HG02852 (cell line): ENCODE measurements at regions not wholly inside any gene's neighbourhood (a gene's known extent, or its start where the extent isn't known, plus 50 kb on each side); places are given as distances from the start of the nearest gene placed in this dataset.

Experiments
- ATAC-seq: cut with Tn5 transposase; IDR thresholded peaks from one replicate; pipeline ENCODE4 v1.9.1; 2021; ENCODE audit warnings: mild to moderate bottlenecking, moderate library complexity; ENCODE audit not compliant: unreplicated experiment

DNA sequence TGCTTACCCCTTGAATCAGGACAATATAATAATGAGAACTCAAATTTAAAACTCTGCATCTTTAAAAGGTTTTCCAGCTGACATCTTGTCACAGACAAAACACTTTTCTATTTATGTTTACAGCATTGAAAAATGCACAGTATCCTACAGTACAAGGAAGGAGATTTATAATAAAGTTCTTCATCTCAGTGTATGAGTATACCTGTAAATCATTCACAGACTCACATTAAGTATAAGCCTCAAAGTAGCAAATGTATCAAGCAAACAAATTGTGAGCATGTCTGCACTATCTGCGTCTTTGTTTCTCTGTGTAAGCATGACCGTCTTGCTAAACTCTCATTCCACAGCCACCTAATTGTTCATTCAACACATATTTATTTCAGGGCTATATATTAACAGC is 52.8 kb downstream of the PPP1R2C start:
- no peak for ATAC-seq

DNA sequence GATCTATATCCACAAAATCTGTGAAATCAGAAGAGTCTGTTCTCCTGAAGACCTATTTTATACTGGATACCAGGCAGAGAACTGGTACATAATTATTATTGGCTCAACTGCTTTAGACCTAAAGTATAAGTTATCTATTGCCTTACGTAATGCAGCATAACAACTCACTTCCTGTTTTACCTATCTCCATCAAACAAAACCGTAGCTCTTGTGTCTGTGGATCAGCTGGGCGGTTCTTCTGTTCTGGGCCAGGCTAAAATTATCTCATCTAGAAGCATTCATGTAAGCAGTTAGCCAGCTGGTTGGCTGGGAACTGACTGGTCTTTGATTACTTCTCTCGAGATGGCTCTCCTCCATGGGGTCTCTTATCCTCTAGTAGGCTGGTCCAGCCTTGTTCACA is 57.8 kb downstream of the PPP1R2C start:
- ATAC-seq = no peak

DNA sequence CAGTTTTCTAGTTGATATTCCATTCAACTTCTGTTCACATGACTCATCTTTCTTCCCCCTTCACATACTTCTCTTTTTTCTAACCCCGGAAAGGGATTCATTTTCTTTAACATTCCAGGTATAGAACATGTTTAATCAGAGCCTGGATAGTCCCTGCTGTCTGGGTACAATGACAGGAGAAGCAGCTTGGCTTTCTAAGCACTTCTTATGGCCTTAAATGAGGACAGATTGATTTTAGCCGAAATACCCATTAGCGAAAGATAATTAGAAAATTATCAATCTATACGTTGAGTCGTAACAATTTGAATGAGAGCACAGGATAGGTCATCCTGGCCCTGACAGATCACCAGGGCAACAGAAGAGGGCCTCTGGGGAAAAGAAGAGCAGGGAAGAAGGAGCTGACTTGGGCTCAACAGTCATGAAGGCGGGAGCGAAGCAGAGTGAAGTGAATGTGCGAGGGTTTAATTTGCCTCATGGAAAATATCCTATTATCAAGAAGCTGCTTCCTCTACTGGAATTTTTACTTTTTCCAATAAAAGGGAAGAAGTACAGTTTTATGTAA is 62.2 kb downstream of the PPP1R2C start:
- ATAC-seq = no peak

DNA sequence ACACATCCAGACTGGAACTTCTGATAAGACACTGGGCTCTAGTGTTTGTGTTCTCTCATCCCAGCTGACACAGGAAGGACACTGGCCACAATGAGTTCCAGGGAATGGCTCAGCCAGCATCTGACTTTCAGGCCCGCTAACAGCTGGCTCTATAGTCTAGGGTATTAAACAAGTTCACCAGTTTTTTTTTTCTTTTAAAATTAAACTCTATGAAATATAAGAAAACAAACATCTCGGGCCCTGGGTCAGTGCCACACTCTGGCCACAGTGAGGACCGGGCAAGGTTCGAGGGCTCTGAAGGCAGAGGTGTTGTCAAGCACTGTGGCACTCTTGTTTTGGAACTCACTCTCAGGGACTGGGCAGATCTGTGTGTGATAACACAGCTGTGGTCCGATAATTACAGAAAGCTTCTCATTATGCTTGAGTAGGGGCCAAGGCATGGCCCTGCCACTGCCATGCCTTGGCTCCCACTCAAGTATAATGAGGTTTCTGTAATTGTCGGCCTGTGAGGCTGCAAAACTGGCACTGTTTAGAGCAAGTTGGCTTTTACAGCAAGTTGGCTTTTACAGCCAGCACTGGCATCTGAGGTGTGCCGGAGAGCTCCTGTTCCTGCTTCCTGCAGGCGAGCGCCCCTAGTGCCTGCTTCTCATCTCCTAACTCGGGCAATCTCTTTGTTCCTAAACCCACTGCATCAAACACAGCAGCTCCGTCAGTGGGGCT is 62.8 kb downstream of the PPP1R2C start:
- no peak for ATAC-seq

DNA sequence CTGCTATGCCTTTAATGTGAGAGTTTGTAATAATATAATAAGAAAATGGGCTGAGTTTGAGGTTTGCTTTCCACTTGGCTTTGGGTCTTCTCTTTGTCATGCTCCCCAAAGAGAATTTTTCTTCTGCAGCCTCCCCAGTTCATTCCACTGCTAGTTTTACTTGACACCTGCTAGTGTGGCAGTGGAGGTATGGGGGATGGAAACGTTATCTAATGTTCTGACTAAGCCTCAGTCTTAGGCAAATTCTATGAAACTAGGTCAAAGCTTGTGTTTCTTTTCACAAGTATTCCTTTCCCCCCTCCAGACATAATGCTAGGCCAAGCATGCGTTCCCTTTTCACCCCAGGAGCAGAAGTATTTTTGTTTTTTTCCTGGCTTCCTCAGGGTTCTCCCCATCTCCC is 67.5 kb downstream of the PPP1R2C start:
- no peak for ATAC-seq

DNA sequence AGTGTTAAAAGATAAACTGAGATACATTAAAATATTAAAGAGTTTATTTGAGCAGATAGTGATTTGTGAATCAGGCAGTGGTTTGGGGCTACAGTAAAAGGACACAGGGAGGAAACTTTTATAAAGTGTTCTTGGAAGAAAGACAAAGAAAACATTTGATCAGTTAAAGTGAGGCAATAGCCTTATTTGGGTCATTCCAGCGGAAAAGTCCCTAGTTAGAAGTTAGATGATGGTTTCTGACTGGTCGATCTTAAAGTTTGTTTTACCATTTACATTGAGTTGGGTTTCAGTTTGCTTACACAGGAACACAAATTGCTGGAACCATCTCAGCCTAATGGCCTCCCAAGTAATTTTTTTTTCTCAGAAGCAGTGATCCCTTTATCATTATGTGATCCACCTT is 69.7 kb downstream of the PPP1R2C start:
- no peak for ATAC-seq

DNA sequence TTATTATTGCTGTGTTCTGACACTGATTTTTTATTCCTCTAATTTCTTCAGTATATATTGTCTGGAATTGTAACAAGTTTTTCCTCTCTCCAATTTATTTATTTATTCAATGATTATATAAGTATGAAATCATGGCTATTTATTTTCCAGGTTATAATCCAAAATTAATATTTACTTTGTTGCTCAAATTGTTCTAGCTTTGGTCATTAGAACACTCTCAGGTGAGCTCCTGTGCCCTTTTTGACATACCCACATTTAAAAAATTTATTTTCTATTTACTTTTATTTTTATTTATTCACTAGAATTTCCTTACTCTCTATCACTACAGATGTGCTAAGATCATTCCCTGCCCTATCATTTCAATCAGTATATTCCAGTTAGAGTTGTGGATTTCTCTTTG is 70.2 kb downstream of the PPP1R2C start:
- ATAC-seq = no peak

DNA sequence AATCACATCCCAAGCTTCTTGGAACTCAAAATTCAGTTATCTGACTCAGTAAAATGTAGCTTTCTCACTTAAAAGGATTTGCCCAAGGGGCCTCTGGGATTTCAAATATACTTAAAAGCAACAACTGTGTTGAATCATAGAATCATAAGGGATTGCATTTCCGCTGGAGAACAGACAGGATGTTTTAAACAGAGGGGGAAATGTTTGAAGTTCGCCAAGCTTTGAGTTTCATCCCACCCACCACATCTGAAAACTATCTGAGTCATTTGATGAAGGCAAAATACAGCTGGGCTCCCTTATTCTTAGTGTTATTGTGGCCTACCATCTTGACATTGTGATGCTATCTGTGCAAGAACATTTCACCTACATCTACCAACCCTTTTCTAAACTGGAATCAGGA is 73.5 kb downstream of the PPP1R2C start:
- no peak for ATAC-seq

DNA sequence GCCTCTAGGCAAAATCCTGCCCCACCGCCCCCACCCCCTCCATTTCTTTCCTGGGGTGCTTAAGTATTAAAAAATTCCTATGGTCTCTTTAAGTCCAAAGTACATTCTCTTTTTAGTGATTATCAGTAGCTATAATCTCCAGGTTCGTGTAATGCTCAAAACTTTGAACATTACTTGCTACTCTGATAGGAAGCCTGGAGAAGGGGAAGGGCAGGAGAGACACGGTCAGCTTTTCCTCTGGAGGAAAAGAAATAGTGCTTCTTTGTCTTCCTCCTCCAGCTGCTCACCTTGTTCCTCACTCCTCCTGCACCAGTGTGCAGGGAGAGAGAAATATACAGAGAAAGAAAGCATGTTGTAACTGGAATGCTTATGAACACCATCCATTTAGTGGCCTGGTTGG is 80.4 kb downstream of the PPP1R2C start:
- no peak for ATAC-seq

DNA sequence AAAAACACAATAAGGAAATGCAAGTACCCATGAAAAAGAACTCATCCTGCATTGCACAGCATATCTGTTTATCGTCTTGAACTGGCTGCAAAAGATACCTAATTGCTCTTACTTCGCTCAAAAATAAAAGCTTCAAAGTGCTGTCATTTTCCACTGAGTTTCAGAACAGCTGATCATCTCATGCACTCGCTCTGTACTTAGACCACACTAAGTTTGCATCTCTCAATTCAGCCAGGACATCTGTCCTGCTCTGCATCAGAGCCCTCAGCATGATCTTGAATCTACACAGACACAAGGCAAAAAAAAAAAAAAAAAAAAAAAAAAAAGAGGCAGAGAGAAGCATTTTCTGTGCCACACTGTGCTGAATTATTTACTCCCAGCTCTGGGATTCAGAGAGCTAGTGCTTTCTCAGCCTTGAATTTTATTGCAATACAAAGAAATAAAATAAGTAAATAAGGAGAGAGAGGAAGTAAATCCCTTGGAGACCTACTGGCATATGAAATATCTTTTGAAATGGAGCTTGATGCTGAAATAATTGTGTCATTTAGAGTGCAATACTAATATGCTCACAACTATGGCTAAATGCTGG is 81.3 kb downstream of the PPP1R2C start:
- no peak for ATAC-seq

DNA sequence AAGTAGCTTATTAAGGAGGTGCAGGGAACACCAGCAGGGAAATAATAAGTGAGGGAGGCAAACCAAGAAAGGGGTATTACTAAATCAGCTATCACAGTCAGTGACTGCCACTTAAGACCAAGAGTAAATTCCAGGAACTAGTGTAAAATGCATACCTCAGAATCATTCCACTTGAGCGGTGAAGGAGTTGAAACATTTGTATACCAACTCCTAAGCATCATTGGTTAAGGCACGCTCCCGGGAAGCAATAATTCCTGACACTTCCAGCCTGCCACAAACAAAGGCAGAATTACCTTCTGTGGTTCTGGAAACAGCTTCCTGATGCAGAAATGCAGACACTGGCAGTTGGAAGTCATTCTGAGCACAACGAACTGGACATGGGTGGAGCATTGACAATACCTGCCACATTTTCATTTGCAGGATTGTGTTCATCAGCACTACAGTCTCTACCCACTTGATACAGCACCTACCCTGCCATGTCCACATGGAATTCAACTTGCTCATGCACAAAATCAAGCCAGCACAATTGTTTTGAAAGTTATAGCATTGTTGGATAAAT is 82.1 kb downstream of the PPP1R2C start:
- no peak for ATAC-seq

DNA sequence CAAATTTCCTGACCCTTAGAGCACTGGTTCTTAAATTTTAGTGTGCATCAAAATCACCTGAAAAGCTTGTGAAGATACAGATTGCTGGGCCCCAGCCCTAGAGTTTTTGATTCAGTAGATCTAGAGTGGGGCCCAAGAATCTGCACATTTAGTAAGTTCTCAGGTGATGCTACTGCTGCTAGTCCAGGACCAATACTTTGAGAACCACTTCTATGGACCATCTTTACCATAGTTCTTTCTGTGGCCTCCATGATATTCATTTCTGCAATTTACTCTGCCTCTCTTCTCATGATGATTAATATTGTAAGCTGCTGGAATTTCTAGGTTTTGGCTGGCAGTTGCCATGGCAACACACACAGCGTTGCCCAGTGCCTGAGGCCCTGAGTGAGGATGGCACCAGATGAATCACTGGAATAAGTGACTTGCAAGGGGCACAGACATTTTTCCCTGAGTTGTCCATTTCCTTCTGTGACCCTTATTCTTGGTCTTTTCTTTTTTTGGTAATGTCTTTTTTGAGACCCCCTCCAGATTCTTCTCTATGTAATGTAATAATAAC is 83.6 kb downstream of the PPP1R2C start:
- ATAC-seq = no peak

DNA sequence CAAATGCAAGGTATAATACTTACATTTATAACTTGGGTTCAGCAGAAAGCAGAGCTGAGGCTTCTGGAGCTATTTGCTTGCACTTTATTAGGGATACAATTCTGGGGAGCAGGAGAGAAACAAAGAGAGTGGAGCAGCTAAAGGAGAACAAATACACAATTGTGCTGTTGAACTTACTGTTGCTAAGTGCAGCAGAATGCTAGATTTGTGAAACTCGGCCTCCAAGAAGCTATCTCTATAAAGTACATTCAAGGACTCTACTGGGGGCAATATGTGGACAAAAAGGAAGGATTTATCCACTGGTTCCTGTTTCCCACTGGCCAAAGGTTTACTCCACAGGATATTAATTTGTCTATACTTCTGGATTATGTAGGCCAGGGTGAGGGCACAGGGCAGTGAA is 86.8 kb downstream of the PPP1R2C start:
- ATAC-seq = no peak

DNA sequence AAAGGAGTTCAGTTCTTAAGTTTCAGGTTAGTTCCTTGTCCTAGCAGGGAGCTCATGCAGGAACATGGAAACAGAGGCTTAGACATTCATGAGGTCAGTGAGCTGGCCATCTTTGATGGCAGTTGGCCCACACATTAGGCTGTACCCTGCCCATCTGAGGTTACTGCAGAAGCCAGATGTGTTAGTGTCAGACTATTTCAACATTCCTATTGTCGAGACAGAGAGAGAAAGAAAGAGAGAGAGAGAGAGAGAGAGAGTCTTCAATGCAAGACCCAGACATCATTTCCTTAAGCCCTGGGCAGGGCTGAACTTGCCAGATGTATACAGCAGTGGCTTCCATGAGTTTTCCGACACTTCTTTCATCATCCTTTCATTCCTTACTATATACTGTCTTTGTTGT is 91.3 kb downstream of the PPP1R2C start:
- no peak for ATAC-seq

DNA sequence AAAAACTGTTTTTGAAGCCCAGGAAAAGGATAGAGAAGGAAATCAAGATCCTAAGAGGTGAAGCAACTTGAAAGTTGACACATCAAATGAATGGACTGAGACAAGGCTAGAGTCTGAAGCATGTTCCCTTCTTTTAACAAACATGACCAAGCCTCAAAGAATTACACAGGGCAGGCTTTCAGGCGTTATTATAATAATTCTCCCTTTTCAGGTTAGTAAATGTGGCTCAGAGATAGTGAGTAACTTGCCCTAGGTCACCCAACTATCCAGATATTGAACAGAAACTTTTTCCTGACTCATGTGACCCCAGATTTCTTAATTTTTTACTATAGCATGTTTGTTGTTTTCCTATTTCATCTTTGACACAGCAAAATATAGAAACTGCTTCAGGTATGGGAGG is 91.7 kb downstream of the PPP1R2C start:
- no peak for ATAC-seq

DNA sequence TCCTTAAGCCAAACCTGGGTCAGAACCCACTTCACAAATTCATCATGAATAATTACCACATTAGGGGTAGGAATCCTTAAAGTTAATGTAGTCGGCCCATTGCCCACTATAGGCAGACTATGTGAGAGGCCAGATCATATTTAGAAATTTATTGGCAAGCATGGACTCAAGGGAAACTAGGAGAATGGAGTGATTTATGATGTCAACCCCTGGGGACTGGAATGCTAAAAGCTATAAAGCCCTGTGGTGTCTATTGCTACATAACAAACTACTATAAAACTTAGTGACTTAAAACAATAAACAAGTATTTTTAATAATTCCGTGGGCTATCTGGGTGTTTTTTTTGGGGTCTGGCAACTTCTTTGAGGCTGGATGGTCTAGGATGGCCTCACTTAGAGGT is 93.9 kb downstream of the PPP1R2C start:
- ATAC-seq = no peak

DNA sequence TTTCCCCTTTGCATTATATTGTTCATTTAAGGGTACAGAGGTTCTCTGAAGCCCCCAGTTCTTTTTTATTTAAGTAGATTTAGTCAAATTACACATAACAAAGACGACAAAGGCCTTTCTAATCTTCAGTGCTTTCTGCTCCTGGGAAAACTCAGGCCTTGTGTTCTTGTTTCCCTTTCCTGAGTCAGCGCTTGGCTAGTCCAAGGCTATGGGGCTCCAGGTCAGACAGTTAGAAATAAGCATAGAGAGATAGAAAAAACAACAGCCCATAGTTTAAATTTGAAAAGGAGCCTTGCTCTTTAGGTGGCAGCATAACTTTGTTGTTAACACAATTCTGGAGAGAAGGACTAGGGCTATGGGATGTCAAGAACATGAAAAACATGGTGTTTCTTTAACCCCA is 97.3 kb downstream of the PPP1R2C start:
- no peak for ATAC-seq

DNA sequence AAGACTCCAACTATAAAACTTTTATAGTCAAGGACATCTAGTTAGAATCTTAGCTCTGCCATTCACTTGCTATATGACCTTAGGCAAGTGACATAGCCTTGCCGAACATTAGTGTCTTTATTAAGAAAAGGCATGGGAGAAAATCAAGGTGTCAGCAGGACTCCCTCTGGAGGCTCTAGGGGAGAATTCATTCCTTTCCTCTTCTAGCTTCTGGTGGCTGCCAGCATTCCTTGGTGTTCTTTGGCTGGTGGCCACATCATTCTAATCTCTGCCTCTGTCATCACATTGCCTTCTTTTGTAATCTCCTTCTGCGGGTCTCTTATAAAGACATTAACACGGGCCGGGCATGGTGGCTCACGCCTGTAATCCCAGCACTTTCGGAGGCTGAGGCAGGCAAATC is 99.8 kb downstream of the PPP1R2C start:
- no peak for ATAC-seq

DNA sequence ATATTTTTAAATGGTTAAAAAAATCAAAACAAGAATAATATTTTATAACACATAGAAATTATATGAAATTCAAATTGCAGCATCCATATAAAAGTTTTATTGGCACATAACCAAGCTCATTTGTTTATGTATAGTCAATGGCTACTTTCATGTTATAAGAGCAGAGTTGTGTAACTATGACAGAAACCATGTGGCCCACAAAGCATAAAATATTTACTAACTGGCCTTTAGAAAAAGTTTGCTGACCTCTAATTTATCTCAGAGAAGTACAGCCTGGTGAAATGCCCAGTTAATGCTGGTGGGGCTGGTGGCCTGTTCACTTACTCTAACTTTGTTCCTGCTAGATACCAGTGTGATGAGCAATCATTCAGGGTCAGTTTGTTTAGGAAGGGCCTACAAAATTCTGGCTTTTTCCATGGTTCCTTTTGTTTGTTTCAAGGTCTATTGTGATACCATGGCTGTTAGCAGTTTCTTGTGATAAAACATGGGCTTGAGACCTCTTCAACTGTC is 104.6 kb downstream of the PPP1R2C start:
- no peak for ATAC-seq

DNA sequence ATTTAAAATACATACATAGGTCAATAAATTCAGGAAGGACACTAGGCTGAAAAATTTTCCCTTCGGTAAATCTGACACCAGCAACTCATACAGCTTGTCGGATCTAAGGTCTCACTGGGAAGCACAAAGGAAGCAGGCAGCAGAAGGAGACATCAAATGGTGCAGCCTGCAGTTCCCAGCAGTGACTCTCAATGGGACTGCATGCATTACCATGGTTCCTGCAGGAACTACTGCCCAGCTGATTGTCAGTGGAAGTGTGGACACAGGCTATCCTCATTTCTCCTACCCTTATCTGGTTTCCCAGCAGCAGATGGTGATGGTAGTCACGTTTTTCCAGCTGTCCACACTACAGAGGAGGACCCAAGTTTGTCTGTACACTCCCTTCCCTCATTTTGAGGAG is 113.3 kb downstream of the PPP1R2C start:
- ATAC-seq = no peak

DNA sequence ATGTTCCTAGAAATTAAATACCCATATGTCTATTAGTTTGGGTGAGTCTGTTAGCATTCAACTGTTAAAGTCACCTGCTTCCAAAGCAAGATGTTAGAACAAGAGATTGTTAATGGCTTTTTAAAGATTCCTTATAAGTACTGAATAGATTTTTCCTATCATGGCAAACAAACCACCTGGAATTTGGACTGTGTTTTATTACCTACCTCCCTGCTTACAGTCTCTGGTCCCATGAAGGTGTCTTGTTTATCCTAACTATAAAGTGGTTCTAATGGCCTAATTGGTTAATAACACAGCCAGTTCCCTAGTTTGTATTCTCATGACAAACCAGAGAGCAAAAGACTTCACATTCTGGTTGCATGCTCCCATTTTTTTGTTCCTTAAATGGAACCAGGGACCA is 149.5 kb downstream of the PPP1R2C start:
- ATAC-seq = no peak

DNA sequence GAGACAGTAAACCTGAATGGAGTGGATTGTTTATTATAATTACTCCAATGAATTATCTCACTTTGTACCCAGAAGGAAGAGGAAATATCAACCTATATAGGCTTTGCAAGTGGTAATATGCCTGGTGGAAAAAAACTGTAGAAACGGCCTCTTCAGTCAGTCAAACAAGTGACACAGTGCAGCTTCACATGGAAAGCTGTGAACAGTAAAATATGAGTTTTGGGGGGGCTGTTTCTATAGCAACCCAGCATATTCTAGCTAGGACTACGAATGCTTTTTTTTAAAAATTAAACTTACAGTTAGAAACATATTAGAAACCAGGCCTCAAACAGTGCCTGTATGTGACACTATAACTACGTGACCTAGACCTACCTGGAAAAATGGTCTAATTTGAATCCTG is 150.1 kb downstream of the PPP1R2C start:
- ATAC-seq = no peak
